ENCODE measurements at regions not wholly inside any gene's neighbourhood (a gene's known extent, or its start where the extent isn't known, plus 50 kb on each side); places are given as distances from the start of the nearest gene placed in this dataset.

DNA sequence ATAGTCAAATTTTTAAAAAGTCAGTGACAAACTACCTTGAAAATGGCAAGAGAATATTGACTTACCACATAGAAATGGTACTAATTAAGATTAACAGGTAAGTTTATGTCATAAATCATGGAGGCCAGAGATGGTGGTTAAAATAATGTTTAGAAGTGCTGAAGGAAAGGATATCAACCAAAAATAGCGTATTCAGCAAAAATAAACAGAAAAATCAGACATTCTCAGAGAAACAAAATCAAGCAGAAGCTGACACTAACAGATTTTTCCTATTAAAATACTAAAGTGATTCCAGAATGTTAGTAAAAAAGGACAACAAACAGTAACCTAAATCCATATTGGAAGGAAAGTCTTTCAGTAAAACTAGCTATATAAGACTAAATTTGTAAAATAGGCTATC is 959.9 kb upstream of the CDH10 start:
- H3K4me3 ChIP-seq: no peak overlapping the region
- no peak for TF ChIP-seq CTCF (IDR thresholded peaks at IDR 0.05)
- 69 to 83% (median 73%) methylated on average over 1 of the region's 1 CpG for WGBS, 3 donors

GRCh38 chr5:25579111-25579510 is 934.3 kb upstream of the CDH10 start:
- no peak for ATAC-seq
- no peak overlapping the region for H3K27ac ChIP-seq
- WGBS, 3 donors: 48 to 54% (median 52%) methylated on average over 1 of the region's 1 CpG
- H3K27me3 ChIP-seq (ENCODE audit: insufficient read depth in 3 of 3, low read length in 2 of 3): no peaks in the 10 kb centered on the region
- H3K4me3 ChIP-seq: no peak overlapping the region
- DNase-seq: no peak
- peaks cover 4% of the 10 kb centered on the region for H3K9me3 ChIP-seq
- intact Hi-C loops (cut with DNase I): no loop called here
- TF ChIP-seq CTCF (IDR thresholded peaks at IDR 0.05): no peak
- H3K36me3 ChIP-seq (ENCODE audit: insufficient read depth in 1 of 2, low read depth in 1 of 2): no peaks in the 10 kb centered on the region
- no peaks in the 10 kb centered on the region for H3K4me1 ChIP-seq

More for the DNA sequence above, 959.9 kb upstream of the CDH10 start:
- DNase-seq: no peak
- ATAC-seq: no peak
- Histone ChIP-seq H3K27me3 (ENCODE audit: insufficient read depth in 3 of 3, low read length in 2 of 3) (no peaks in the 10 kb centered on the region), H3K36me3 (ENCODE audit: insufficient read depth in 1 of 2, low read depth in 1 of 2) (no peaks in the 10 kb centered on the region), H3K9me3 (no peaks in the 10 kb centered on the region), H3K27ac (no peak overlapping the region), H3K4me1 (no peaks in the 10 kb centered on the region)
- intact Hi-C loops (cut with DNase I): no loop called here

- intact Hi-C loops (cut with DNase I): no loop called here
- WGBS, 3 donors: 31 to 39% (median 37%) methylated on average over 2 of the region's 2 CpGs
- TF ChIP-seq CTCF (IDR thresholded peaks at IDR 0.05): no peak
Measured at GRCh38 chr5:25573691-25574090, 928.9 kb upstream of the CDH10 start.

DNA sequence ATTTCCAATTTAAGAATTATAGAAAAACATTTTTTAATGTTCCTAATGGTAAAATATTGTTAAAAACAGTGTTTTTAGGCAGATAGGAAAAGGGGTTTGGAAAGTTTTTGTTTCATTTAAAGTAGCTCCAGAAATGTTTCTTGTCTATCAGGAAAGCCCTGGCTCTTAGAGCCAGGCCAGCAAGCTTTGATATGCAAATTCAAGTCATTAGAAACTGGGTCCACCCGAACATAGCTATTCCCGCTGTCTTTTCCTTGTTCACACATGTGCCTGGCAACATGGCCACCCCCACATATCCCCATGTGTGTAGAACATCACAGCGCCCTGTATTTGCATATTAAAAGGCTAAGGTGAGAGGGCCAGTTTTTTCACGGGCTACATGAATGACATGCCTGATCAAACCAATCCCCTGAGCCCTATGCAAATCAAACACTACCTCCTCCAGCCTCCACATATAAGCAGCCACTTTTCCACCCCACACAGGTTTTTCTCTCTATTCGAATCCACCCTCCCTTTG is 925.3 kb upstream of the CDH10 start:
- H3K9me3 ChIP-seq: no peaks in the 10 kb centered on the region
- no peaks in the 10 kb centered on the region for H3K27me3 ChIP-seq (ENCODE audit: insufficient read depth in 3 of 3, low read length in 2 of 3)
- TF ChIP-seq CTCF (IDR thresholded peaks at IDR 0.05): no peak
- H3K36me3 ChIP-seq (ENCODE audit: insufficient read depth in 1 of 2, low read depth in 1 of 2): no peaks in the 10 kb centered on the region
- intact Hi-C loops (cut with DNase I): no loop called here
- DNase-seq: no peak
- no peak for ATAC-seq
- no peak overlapping the region for H3K4me3 ChIP-seq
- H3K27ac ChIP-seq: no peak overlapping the region
- no peaks in the 10 kb centered on the region for H3K4me1 ChIP-seq
- WGBS, 3 donors: 55 to 71% (median 68%) methylated on average over 5 of the region's 5 CpGs

More at GRCh38 chr5:25573691-25574090, 928.9 kb upstream of the CDH10 start:
- H3K4me1 ChIP-seq: no peaks in the 10 kb centered on the region
- no peak overlapping the region for H3K27ac ChIP-seq
- H3K9me3 ChIP-seq: no peaks in the 10 kb centered on the region
- ATAC-seq: no peak
- no peak for DNase-seq
- no peaks in the 10 kb centered on the region for H3K27me3 ChIP-seq (ENCODE audit: insufficient read depth in 3 of 3, low read length in 2 of 3)
- H3K4me3 ChIP-seq: no peak overlapping the region
- H3K36me3 ChIP-seq (ENCODE audit: insufficient read depth in 1 of 2, low read depth in 1 of 2): no peaks in the 10 kb centered on the region

DNA sequence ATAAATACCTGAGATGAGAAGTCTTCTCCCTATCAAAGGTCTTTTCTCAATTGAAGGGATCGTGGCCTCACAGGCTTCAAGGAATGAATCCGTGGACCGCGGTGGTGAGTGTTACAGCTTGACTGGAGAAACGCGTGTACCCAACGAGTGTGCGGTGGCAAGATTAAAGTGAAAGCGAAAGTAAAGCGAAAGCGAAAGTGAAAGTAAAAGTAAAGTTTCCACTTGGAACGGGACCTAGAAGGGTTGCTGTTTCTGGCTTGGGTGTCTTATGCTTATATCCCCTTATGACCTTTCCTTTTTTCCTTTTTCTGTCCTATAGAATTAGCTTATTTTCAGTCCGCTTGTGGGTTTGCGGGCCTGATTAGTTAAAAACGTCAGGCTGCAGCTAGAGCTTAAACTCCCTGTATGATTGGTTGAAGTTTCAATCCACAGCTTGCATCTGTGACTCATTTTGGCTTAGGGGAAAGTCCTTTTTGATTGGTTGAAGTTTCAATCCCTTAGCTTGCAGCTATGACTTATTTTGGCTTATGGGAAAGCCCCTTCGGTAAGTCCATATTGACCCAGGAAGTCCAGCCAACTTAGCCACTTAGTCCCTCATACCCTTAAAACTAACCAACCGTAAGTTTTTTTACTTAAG is 924.3 kb upstream of the CDH10 start:
- no peaks in the 10 kb centered on the region for H3K9me3 ChIP-seq
- H3K36me3 ChIP-seq (ENCODE audit: insufficient read depth in 1 of 2, low read depth in 1 of 2): no peaks in the 10 kb centered on the region
- ATAC-seq (no peak), DNase-seq (no peak)
- no peaks in the 10 kb centered on the region for H3K27me3 ChIP-seq (ENCODE audit: insufficient read depth in 3 of 3, low read length in 2 of 3)
- H3K4me1 ChIP-seq: no peaks in the 10 kb centered on the region
- intact Hi-C loops (cut with DNase I): no loop called here
- no peak for TF ChIP-seq CTCF (IDR thresholded peaks at IDR 0.05)
- no peak overlapping the region for H3K4me3 ChIP-seq
- H3K27ac ChIP-seq: no peak overlapping the region
- 89 to 94% (median 91%) methylated on average over 17 of the region's 17 CpGs for WGBS, 3 donors

All from psoas muscle (tissue), 7 donors.